HUES48 (cell line): ENCODE measurements at regions not wholly inside any gene's neighbourhood (a gene's known extent, or its start where the extent isn't known, plus 50 kb on each side); places are given as distances from the start of the nearest gene placed in this dataset.

Experiments used
- H3K27ac ChIP-seq: one replicate; pipeline ENCODE4 v1.7.0; 2013; ENCODE audit warnings: low read depth, low read length, inconsistent platforms
- H3K27me3 ChIP-seq: 2 replicates; pipeline ENCODE4 v1.6.1; 2013; ENCODE audit warnings: mild to moderate bottlenecking, low read length; ENCODE audit not compliant: control insufficient read depth, insufficient read depth
- H3K36me3 ChIP-seq: 2 replicates; pipeline ENCODE4 v1.6.1; 2013; ENCODE audit warnings: low read length; ENCODE audit not compliant: control insufficient read depth, insufficient read depth
- H3K4me1 ChIP-seq: 2 replicates; pipeline ENCODE4 v1.6.1; 2013; ENCODE audit warnings: mild to moderate bottlenecking, low read length; ENCODE audit not compliant: control insufficient read depth, insufficient read depth
- H3K4me3 ChIP-seq: 2 replicates; pipeline ENCODE4 v1.5.1; 2013; ENCODE audit warnings: mild to moderate bottlenecking, low read depth, low read length
- H3K9ac ChIP-seq: 2 replicates; pipeline ENCODE4 v1.6.1; 2013; ENCODE audit warnings: mild to moderate bottlenecking, low read depth, low read length, moderate library complexity
- H3K9me3 ChIP-seq: 2 replicates; pipeline ENCODE4 v1.6.1; 2013; ENCODE audit warnings: low read length; ENCODE audit not compliant: control insufficient read depth, insufficient read depth

DNA sequence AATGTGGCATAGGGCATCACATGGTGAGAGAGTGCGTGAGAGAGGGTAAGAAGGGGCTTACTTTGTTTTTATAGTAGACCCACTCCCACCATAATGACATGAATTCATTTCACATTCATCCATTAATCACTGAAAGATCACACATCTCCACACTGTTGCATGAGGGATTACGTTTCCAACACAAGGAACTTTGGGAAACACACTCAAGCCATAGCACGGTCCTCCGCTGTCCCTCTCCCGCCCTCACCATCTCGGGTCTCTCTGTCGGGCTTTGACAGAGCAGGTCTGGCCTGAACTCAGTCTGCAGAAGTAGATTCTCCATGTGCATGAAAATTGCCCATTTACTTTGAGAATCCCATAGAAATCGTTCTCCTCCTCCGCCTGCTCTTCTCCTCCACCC is 312.2 kb downstream of the MATN1 start:
- Histone ChIP-seq H3K9me3 (no peaks in the 10 kb centered on the region), H3K4me1 (no peaks in the 10 kb centered on the region), H3K4me3 (no peak overlapping the region), H3K9ac (no peak overlapping the region), H3K27me3 (no peaks in the 10 kb centered on the region), H3K27ac (no peak overlapping the region), H3K36me3 (no peaks in the 10 kb centered on the region)

- Histone ChIP-seq H3K27ac (no peak overlapping the region), H3K9me3 (no peaks in the 10 kb centered on the region), H3K36me3 (no peaks in the 10 kb centered on the region), H3K4me1 (no peaks in the 10 kb centered on the region), H3K9ac (no peak overlapping the region), H3K27me3 (no peaks in the 10 kb centered on the region), H3K4me3 (no peak overlapping the region)
Measured at GRCh38 chr1:30410153-30410851, 313.1 kb downstream of the MATN1 start.

- Histone ChIP-seq H3K27me3 (no peaks in the 10 kb centered on the region), H3K9ac (no peak overlapping the region), H3K9me3 (no peaks in the 10 kb centered on the region), H3K4me1 (no peaks in the 10 kb centered on the region), H3K27ac (no peak overlapping the region), H3K36me3 (no peaks in the 10 kb centered on the region), H3K4me3 (no peak overlapping the region)
Measured at GRCh38 chr1:30409476-30410152, 313.8 kb downstream of the MATN1 start.

DNA sequence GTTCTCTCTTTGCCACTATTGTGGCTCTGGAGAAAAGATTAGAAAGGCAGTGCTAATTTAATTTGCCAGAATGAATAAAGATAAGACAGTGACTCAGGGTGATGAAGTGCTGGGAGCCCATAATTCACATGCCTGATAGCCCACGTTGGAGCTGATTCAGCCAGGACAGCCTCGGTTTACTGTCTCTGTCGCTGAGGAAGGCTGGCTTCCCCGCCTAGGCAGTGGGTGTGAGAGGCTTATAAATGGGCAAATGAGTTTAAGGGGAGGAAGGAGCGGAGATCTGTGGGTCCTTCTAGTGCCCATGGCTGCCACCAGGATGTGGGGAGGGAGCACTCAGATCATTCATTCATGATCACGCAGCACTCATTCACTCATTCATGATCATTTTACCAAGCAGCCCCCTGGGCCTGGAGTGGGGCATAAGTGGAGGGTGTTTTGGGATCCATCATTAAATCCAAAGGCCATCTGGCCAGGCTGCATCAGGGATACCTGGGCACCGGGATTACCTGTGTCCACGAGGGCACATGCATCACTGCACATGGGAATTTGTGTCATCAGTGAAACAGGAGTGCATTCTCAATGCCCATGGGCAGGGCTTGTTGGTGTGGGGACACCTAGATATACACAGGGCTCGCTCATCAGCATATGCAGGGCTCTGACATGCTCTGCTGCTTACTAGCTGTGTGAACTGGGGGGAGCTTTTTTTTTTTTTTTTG is 315.4 kb downstream of the MATN1 start:
- H3K4me1 ChIP-seq: no peaks in the 10 kb centered on the region
- H3K36me3 ChIP-seq: no peaks in the 10 kb centered on the region
- H3K4me3 ChIP-seq: no peak overlapping the region
- H3K27me3 ChIP-seq: no peaks in the 10 kb centered on the region
- H3K9me3 ChIP-seq: no peaks in the 10 kb centered on the region
- H3K27ac ChIP-seq: no peak overlapping the region
- no peak overlapping the region for H3K9ac ChIP-seq

DNA sequence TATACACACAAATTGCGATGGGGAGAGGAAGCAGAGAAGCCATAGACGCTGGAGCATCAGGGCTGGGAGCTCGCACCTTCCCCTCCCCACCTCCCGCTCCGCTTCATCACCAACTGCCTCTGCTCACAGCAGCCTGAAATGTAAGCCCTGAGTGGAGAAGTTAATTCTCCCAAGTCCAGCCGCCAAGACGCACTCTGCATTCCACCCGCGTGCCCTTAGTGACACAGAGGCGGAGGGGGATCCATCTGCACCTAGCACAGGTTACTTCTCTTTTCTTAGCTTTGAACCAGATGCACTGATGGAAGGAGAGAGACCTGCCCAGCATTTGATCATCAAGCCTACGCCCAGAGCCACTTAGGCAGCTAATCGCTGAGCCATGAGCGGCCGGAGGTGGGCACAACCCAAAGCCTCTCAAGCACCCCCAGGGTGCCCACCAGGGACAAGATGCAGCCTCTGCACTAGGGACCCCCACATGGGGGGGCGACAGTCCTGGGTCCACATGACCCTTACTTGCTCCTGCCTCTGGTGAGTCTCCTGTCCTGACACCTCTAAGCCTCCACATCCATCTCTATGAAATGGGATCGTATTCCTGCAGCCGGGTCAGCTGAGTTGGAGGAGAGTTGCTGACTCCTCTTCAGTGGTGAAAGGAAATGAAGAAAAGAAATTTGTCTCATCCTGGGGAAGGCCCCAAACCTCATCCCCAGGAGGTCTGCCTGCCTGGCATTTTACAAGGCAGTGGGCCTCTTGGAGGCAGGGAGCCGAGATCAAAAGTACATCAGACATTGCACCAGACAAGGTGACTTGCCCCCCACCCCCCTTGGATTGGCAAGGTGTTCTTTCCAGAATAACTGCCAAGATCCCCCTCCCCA is 316.2 kb downstream of the MATN1 start:
- Histone ChIP-seq H3K27ac (no peak overlapping the region), H3K9ac (no peak overlapping the region), H3K27me3 (no peaks in the 10 kb centered on the region), H3K4me1 (no peaks in the 10 kb centered on the region), H3K36me3 (no peaks in the 10 kb centered on the region), H3K9me3 (no peaks in the 10 kb centered on the region), H3K4me3 (no peak overlapping the region)

DNA sequence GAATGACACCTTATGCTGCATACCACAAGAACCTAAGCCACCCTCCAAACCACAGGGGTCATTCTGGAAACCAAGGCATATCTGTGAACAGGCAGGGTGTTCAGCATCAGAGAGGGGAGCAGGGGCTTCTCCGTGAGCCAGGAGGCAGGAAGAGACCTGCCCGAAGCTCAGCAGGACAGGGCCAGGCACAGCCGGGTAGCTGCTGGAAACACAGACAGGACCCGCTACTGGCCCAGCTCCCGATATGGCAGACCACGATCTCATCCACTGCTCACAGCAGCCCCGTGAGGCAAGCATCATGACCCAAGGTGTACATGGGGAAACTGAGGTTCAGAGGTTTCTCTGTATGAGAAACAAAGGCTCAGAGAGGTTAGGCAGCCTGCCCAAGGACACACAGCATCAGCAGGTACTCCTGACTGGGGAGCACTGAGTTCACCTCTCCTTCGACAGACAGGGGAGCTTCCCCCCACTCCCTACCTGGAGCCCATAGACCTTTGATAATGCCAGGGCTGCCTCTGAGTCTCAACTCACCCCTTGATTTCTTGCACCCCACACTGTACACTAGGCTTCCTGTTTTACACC is 317.7 kb downstream of the MATN1 start:
- H3K27ac ChIP-seq: no peak overlapping the region
- H3K4me1 ChIP-seq: no peaks in the 10 kb centered on the region
- H3K36me3 ChIP-seq: no peaks in the 10 kb centered on the region
- no peaks in the 10 kb centered on the region for H3K9me3 ChIP-seq
- no peaks in the 10 kb centered on the region for H3K27me3 ChIP-seq
- no peak overlapping the region for H3K9ac ChIP-seq
- no peak overlapping the region for H3K4me3 ChIP-seq

DNA sequence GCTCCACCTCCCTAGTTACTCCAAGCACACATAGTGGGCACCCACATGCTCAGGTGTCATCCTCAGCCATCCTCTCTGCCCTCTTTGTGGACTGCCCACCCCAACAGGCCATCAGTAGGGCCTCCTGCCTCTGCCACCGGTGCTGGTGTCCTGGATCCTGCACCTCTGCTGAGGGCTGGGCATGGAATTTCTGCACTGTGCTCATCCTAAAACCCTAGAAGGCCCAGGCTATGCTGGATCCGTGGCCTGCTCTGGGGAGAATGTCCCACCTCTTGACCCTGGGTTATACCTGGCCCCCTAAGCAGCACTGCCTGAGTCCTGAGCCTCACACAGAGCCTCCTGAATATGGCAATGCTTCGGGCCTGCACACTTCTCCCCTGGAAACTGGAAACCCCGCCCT is 318.3 kb downstream of the MATN1 start:
- Histone ChIP-seq H3K27me3 (no peaks in the 10 kb centered on the region), H3K9me3 (no peaks in the 10 kb centered on the region), H3K36me3 (no peaks in the 10 kb centered on the region), H3K27ac (no peak overlapping the region), H3K9ac (no peak overlapping the region), H3K4me3 (no peak overlapping the region), H3K4me1 (no peaks in the 10 kb centered on the region)

- Histone ChIP-seq H3K9ac (no peak overlapping the region), H3K4me1 (no peaks in the 10 kb centered on the region), H3K9me3 (no peaks in the 10 kb centered on the region), H3K27me3 (no peaks in the 10 kb centered on the region), H3K36me3 (no peaks in the 10 kb centered on the region), H3K4me3 (no peak overlapping the region), H3K27ac (no peak overlapping the region)
Measured at GRCh38 chr1:30404341-30404740, 319.0 kb downstream of the MATN1 start.

DNA sequence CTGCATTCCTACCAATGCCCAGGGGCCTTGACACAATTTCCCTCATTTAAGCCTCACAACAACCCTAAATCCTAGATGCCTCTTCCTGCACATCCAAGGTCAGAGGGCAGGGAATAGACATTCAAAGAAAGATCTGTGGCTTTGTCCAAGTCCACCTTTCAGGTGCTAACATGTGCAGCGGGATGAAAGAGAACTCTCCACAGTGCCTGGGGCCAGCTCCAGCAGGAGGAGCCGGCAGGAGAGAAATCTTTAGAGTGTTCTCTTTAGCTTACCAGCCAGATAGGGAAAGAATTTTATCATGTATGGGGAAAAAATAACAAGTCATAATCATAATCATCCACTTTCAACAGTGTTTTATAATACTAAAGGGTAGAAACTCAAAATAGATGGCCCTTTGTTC is 319.7 kb downstream of the MATN1 start:
- Histone ChIP-seq H3K36me3 (no peaks in the 10 kb centered on the region), H3K27ac (no peak overlapping the region), H3K4me1 (no peaks in the 10 kb centered on the region), H3K27me3 (no peaks in the 10 kb centered on the region), H3K4me3 (no peak overlapping the region), H3K9ac (no peak overlapping the region), H3K9me3 (no peaks in the 10 kb centered on the region)

DNA sequence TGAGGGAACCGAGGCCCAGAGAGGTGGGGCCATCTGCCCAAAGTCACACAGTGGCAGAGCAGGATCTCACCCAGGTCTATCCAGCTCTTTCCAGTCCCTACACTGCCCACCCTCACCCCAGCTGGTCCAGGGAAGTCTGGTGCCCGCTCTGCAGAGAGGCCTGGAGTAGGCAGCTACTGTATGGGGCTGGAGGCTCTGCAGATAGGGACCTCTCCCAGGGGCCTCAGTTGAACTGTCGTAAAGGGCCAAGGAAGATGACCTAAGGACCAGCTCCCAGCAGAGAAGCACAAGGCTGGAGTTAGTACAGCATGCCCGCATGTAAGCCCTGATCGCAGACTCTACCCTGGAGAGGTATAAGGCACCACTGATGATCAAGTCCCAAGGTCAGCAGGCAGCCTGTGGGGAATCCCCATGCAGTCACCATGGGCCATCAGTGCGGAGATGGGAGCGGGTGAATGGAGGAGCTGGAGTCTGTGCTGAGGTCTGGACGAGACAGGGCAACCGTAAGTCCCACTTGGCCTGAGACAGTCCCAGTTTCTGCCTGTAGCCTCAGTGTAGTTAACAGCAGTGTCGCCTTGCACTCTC is 320.2 kb downstream of the MATN1 start:
- Histone ChIP-seq H3K27ac (no peak overlapping the region), H3K9ac (no peak overlapping the region)

More for the DNA sequence above, 320.2 kb downstream of the MATN1 start:
- no peaks in the 10 kb centered on the region for H3K36me3 ChIP-seq
- no peaks in the 10 kb centered on the region for H3K4me1 ChIP-seq
- H3K9me3 ChIP-seq: no peaks in the 10 kb centered on the region
- H3K4me3 ChIP-seq: no peak overlapping the region
- no peaks in the 10 kb centered on the region for H3K27me3 ChIP-seq
